ENCODE measurements at regions not wholly inside any gene's neighbourhood (a gene's known extent, or its start where the extent isn't known, plus 50 kb on each side); places are given as distances from the start of the nearest gene placed in this dataset.
A peak's percentile ranks its signal among the peaks of the same experiment; 100 is the strongest.
"Not testable (repeated sequence)": the region's sequence is repeated elsewhere in the genome, so short reads cannot be mapped to it uniquely, and the experiment has no call there.

DNA sequence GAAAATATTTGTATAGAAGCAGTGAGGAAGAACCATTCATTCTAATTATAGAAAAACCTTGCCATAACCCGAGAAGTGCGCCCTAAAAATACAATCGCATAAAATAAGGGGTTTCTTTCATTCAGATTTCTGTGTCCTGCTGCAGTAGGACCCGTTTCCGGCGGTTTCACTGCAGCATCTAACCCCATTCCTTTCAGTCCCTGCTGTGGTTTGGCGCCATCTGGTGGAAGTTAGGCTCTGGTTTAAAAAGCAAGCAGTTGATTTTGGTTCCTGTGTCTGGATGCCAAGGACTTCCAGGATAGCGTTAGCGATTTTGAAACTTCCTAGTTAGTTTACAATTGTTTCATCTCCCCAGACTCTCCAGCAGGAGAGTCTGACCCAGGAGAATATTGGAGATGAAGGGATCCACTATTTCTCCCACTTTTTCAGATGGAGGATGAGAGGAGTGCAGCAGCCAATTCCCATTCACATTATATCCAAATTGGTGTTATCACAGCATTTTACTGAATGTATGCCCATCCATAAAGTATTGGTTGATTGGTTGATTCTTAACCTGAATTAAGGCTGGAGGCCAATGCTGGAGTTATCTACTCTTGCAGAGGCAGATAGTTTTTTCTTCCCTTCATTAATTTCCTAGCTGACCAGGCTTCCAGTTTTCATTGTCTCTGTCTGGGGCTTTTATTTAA lies 128.8 kb upstream of the CACNA2D1 start:
- peak; percentile 84 for DNase-seq (ENCODE audit: low spot score)
- intact Hi-C loops (cut with DNase I) = loop anchor here (2.0 to 10.0 kb wide), 4 partner anchors 128 to 1088 kb away; partner anchors contain the start of gene CACNA2D1

DNA sequence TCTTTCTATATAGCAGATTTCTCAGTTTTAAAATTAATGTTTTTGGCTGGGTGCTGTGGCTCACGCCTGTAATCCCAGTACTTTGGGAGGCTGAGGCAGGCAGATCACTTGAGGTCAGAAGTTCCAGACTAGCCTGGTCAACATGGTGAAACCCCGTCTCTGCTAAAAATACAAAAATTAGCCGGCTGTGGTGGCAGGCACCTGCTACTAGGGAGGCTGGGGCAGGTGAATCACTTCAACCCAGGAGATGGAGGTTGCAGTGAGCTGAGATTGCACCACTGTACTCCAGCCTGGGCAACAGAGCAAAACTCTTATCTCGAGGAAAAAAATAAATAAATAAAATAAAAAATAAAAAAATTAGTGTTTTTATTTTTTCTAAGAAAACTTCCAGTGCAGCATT lies 127.5 kb upstream of the CACNA2D1 start:
- DNase-seq (ENCODE audit: low spot score) = not testable (repeated sequence)

DNA sequence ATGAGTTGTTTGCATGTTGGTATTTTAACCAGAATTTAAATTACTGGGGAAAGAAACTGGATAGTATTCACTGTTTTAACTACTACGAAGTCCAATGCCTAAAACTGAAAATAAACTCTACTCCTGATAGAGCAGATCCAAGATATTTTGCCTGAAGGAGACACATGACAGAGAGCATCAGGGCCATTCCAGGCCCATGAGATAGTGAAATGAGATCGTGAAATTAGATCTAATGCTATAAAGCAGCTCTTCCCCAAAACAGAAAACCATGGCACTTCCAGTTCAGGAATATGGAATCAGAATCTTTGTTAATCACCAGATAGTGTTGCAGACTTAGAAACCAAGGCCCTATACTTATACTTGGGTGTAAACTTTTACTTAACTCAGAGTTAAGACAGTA lies 124.3 kb upstream of the CACNA2D1 start:
- DNase-seq (ENCODE audit: low spot score) = no peak
- intact Hi-C loops (cut with DNase I) = no loop called here

More for the DNA sequence above, 127.5 kb upstream of the CACNA2D1 start:
- intact Hi-C loops (cut with DNase I) = loop anchor here (10.0 kb wide), 3 partner anchors 126 to 1086 kb away; partner anchors contain the start of gene CACNA2D1

DNA sequence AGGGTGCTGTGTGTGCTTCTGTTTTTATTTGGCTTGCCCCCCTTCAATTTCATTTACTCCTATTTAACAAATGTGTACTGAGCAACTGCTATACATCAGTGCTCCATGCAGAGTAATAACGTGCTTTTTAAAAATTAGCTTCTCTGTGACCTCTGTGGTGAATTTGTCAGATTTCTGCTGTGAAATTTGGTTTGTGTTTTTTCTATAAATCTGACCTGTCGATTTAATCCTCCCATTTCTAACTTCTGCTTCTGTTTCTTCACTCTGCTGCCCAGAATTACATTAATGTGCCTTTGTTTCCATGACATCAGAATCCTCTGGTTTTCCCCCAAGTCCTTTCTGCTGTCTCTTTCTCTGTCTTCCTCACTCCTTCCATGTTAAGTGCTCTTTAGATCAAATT lies 123.8 kb upstream of the CACNA2D1 start:
- DNase-seq (ENCODE audit: low spot score) = no peak

DNA sequence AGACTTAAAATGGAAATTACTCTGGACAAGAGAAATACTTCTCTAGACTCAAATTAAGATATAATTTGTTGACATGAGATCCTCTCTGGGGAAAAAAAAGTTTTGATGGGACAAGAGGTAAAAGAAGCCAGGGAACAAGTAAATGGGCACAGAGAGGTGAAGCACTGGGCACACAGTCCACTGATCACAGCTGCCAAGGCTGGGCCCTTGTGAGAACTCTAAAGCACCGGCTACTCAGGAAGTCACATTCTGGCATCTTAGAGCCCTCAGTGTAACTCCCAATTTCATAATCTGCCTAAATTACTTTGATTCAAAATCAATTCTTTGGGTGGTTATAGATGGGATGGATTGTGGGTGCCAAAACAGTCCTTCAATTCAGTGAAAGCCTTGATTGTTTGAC lies 123.2 kb upstream of the CACNA2D1 start:
- DNase-seq (ENCODE audit: low spot score) = no peak
- intact Hi-C loops (cut with DNase I) = no loop called here

More for the DNA sequence above, 123.8 kb upstream of the CACNA2D1 start:
- intact Hi-C loops (cut with DNase I) = no loop called here

DNA sequence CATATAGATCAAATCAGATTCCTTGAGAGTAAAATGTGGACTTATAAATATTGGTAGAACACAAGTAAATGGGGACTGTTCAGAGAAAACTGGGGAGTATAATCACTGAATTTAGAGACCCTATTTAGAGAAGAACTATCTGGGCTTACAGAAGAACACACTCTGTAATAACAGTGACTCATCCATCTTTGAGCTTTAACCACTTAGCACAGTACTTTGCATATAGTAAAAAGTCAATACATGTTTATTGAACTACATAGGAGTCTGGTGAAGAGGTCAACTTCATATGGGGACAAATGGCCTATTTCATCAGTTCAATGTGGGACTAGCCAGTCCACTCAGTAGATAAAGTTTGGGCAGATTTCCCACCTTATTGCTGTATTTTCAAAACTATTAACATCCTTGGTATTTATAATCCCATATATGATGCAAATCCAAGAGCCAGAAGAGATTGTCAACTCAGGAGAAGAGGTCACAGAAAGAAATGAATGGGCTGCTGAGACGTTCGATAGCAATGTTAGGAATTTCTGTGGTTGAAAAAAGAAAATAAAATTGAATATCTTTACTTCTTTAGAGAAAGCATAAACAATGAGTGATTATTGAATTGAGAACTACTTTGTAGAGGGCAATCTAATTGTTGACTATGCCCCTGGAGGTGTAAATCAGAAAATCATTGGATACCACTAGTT lies 119.3 kb upstream of the CACNA2D1 start:
- DNase-seq (ENCODE audit: low spot score) = no peak
- intact Hi-C loops (cut with DNase I) = no loop called here

DNA sequence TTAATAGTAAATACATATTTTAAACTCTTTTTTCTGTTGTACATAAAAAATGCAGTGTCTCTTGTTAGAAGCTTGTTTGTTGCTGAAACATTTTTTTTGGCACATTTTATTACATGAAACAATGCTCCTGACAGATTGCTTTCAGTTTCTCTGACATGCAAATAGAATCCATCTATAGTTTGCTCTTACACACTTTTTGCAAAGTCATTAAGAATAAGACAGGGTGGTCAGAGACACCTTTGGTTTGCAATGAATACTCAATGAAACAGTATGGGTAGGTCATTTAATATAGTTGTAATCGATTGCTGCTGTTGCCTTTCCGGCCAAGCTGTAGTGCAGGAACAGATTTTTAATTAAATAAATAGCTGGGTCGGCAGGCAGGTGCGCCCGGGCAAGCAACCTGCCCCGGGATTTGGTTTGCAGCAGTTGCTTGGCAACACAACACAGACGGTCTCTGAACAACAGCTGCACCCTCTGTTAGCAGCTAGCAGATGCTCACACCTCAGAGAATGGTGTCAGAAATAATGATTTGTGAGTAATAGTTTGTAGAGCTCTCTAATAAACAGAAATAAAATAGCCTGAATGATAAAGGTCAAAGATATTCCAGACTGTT lies 115.7 kb upstream of the CACNA2D1 start:
- intact Hi-C loops (cut with DNase I) = no loop called here
- DNase-seq (ENCODE audit: low spot score) = no peak

DNA sequence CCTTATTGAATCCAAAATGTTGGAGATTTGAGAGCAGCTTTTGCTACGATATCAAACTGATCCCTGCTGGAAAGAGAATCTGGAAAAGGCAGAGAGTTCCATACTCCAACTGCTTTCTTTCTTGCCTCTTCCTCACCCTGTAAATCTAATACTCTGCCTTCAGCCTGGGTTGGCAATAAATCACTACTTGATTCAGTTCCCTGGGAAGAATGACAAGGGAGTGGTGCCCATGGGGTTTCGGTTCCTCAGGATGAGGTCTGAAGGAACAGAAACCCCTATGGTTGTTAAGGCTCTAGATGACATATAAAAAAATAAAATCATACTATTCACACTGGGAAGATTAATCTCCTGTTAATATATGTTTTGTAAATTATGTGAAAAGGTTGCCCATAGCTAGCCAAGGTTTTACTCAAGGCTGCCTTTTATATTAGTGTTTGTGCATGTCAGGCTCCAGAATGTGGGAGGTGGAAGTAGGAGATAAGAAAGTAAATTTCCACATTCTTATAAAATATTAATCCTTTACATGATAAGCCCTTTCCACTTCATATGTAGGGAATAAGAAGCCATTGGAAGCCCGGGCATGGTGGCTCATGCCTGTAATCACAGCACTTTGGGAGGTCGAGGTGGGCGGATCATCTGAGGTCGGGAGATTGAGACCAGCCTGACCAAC lies 106.2 kb upstream of the CACNA2D1 start:
- no peak for DNase-seq (ENCODE audit: low spot score)
- intact Hi-C loops (cut with DNase I) = no loop called here

DNA sequence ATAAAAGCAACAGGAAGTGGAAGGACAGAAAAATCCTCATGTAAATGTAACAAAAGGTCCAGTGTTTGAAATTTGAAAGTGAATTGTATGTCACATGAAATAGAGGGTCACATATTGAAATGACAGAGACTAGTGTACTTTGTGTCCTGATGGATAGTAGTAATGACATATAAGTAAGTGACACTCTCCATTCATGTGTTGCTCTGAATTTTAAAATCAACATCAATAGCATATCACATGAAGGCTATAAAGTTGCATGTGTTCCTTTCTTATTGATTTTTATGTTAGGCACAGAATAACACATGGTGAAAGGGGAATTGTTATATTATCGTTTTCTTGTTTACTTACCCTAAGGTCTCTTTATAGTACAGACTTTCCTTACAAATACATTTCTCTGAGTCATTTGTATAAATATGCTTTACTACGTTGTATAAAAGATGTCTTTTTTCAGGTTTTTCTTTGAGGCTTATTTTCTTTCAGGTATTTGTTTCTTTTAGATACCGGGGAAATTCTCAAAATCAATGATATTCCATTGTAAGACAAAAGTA lies 104.6 kb upstream of the CACNA2D1 start:
- DNase-seq (ENCODE audit: low spot score) = no peak
- intact Hi-C loops (cut with DNase I) = no loop called here

DNA sequence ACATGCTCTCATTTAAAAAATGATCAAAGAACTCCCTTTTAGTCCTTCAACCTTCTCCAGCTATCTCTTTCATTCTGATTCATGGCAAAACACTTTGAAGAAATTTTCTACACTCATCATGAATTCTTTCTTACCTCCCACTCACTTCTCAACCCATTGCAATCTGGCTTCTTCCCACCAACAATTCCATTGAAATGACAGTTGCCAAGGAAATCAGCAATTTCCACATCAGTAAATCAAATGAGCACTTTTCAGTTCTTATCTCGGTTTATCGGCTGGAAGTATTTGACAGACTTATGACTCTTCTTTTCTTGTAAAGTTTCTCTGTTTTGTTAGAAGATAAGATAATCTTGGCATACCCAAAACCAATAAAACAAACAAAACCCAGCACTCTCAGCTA lies 99.1 kb upstream of the CACNA2D1 start:
- no peak for DNase-seq (ENCODE audit: low spot score)
- intact Hi-C loops (cut with DNase I) = no loop called here

DNA sequence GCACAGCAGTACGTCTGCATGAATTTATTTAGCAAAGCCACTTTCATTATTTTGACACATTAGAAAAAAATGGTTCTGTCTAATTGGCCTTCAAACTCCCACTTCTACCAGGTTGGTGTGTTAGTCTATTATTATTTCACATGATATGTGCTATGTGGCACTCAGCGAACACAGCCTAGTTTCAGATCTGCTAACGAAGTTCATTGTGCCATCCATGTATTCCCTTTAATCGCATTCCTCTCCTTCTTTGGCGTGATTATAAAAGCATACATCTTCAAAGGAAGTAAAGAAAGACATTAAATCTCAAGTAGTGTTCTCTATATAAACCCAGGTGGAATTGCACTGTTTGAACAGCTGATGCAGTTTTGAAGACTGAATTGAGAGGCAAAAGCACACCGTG lies 96.4 kb upstream of the CACNA2D1 start:
- no peak for DNase-seq (ENCODE audit: low spot score)
- intact Hi-C loops (cut with DNase I) = no loop called here

DNA sequence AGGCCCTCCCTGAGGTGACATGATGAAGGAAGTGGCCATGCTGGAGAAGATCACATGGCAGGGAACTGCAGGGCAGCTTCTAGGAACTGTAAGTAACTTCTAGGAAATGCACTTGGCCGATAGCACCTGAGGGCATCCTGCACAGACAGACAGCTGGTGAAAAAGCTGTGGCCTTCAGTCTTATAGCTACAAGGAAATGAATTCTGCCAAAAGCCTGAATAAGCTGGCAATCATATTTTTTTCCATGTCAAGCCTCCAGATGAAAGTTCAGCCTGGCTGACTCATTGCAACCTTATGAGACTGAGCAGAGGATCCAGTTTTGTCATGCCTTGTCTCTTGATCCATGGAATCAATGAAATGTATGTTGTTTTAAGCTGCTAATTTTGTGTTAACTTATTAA lies 91.1 kb upstream of the CACNA2D1 start:
- no peak for DNase-seq (ENCODE audit: low spot score)
- intact Hi-C loops (cut with DNase I) = no loop called here

DNA sequence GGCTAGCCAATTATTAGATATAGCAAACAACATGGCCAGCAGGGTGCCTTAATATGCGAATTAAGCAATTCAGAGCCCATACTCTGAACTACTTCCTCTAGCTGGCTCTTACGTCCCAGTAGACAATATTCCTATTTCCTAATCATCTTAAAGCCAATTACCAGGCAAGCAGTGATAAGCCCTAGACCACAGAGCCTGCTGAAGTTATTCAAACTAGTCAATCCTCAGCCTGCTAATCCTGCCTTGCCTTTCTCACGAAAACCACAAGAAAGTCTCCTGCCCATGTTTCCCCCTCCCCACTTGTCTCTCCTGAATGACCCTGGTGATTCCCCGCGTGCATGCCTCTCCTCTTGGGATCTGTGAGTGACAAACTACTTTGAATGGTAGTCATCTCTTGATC lies 86.8 kb upstream of the CACNA2D1 start:
- intact Hi-C loops (cut with DNase I) = no loop called here
- DNase-seq (ENCODE audit: low spot score) = no peak

DNA sequence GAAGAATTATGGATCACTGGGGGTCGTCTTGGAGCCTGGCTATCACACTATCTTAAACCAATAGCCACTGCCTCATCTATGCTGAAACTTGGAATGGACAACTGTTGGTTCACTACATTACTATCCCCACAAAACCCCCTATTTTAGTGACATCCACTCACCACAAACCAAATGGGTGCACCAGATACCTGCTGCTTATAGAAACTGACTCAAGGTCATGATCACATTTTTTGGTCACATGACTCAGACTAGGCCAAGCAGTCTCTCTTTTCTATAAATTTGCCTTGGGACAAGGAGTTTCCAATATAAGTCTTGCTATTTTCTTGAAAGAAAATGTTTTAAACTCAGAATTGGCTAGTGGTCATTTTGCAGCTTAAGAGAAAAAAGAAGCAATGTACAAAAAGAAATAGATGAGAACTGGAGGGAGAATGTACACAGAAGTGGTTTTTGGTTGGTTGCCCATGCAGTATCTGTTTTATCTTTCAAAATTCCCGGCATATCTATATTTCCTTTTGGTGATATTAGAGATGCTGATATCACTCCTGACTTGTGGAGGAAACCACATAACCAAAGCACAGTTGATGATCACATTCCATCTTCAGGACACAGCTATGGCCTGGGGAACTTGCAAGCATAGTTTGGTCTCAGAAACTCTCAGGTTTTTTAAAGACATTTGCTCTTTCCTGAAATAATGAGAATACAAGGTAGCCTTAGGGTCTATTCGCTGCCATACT lies 85.2 kb upstream of the CACNA2D1 start:
- intact Hi-C loops (cut with DNase I) = no loop called here
- no peak for DNase-seq (ENCODE audit: low spot score)

DNA sequence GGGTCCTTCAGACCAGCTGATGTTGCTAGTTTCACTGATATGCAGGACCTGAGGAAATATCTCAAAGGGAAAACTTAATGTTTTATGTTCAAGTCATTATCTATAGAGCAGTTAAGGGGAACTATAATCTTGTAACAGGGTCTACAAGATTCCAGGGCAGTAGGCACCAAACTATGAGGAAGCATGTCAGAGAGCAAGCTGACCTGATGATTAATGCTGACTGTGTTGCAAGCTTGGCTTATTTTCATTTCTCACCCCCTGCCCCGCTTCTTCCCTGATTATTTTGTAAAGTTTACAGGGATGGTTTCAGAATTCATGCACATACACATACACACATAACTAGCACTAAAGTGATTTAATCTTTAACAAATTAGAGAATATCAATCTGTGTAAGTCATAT lies 84.3 kb upstream of the CACNA2D1 start:
- intact Hi-C loops (cut with DNase I) = no loop called here
- no peak for DNase-seq (ENCODE audit: low spot score)

DNA sequence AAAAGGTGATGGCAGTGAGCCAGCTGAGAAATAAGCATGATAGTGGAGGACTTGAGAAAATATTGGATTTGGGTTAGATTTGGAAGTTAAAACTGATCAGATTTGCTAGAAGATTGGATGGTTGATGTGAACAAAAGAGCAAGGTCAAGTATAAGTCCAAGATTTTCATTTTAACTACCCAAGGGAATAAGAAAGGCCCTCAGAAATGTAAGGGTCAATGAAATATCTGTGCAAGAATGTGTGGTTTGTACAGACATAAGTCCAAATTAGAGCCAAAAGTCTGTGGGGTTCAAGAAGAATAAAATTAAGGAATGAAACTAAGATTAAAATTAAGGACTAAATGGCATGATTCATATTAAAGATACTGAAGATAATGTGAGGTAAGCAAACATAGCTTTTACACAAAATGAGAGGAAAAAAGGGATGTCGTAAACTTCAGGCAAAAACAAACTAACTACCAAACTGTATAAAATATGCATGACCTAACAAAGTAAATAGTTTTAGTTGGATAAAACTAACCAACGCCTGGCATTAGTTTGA lies 78.4 kb upstream of the CACNA2D1 start:
- no peak for DNase-seq (ENCODE audit: low spot score)
- intact Hi-C loops (cut with DNase I) = no loop called here

DNA sequence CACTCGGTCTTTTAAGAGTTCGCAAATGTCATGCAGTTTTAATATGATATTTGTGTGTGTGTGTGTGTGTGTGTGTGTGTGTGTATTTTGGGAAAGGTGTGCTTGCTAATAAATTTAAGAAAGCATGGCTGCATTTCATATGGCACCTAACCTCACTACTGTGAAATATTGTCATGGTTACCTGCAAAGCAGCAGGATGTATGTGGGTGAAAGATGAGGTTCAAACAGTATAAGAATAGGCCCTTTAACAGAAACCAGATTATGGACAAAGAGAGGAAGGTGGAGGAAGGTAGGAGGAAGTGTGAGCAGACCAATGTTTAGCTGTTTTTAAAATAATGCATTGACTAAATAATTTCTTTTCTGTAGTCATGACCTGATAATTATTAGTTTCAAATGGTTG lies 73.5 kb upstream of the CACNA2D1 start:
- no peak for DNase-seq (ENCODE audit: low spot score)

DNA sequence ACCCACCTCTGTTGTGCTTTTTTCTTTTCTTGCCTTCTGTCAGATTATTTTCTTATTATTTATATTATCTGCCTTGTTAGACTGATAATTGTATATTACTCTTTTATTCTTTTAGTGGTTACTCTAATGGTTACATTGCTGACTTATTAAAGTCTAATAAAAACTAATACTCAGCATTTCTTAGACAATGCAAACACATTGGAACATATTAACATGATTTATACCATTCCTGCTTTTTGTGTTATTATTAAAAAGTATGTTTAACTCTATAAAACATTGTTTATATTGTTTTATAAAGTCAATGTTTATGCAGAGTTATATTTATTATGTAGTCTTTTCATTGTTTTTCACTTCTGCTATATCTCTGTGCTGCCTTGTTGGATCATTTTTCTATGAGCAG lies 68.0 kb upstream of the CACNA2D1 start:
- intact Hi-C loops (cut with DNase I) = no loop called here

More for the DNA sequence above, 73.5 kb upstream of the CACNA2D1 start:
- intact Hi-C loops (cut with DNase I) = no loop called here

DNA sequence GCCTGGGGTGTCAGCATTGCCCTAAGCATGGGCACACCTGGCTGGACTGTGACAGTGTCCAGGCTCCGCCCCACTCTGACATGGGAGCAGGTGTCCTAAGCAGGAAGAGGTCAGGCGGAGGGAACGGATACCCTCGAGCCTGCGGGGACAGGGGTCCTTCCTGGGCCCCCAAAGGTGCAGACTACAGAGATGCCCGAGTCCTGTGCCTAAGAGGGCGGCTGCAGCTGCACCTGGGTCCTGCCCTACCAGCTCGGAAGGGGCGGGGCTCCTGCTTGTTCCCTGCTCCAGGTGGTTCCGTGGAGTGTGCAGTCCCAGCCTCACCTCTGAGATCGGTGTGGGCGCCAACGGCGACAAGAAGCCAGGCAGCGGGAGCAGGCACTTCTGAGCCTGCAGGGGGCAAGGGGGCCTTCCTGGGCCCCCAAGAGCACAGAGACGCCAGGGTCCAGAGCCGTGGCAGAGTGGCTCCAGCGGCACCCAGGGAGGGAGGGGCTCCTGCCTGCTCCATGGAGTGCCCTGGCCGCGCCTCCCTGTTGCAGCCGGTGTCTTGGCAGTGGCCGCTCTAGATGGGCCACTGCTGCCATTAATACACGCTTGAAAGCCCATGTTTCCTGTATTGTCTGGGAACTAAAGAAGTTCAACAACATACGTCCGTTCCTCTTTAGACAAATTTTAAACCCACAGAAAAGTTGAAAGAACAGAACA lies 64.5 kb upstream of the CACNA2D1 start:
- intact Hi-C loops (cut with DNase I) = no loop called here
- DNase-seq (ENCODE audit: low spot score) = no peak

More for the DNA sequence above, 68.0 kb upstream of the CACNA2D1 start:
- DNase-seq (ENCODE audit: low spot score) = no peak

All from cardiac septum (tissue), 1 donor.